ENCODE measurements at regions not wholly inside any gene's neighbourhood (a gene's known extent, or its start where the extent isn't known, plus 50 kb on each side); places are given as distances from the start of the nearest gene placed in this dataset.

- no peak for TF ChIP-seq ZNF395 (CRISPR knock-in tag; IDR thresholded peaks at IDR 0.05)
Observed at GRCh38 chr5:123882319-123882964, 370.5 kb downstream of the CSNK1G3 start (continued).

GRCh38 chr5:123881759-123882244 is 369.8 kb downstream of the CSNK1G3 start:
- ChIA-PET POLR2A (no interaction called here), CTCF (ENCODE audit: low intra/inter-chr PET ratio) (no interaction called here)
- no peak overlapping the region for H2AFZ ChIP-seq (ENCODE audit: low read depth, low read length)
- no peaks in the 10 kb centered on the region for H3K79me2 ChIP-seq (ENCODE audit: control insufficient read depth, insufficient read depth, low read length)
- H4K20me1 ChIP-seq (replicated peaks; ENCODE audit: control insufficient read depth, insufficient read depth, low read length): no peaks in the 10 kb centered on the region
- intact Hi-C loops (cut with micrococcal nuclease): no loop called here
- H3K9me1 ChIP-seq (ENCODE audit: control insufficient read depth, insufficient read depth, low read length): no peaks in the 10 kb centered on the region
- ATAC-seq (no peak), FAIRE-seq (no peak), DNase-seq (ENCODE audit: extremely low read depth in 1 of 4, low spot score in 3 of 4) (no peak)
- H3K9ac ChIP-seq (ENCODE audit: insufficient read depth in 1 of 2, low read depth in 2 of 2, low read length in 2 of 2): no peak overlapping the region
- in situ Hi-C loops (cut with MboI): no loop called here
- no peak overlapping the region for H3K4me2 ChIP-seq (ENCODE audit: insufficient read depth, low read length)
- under 1% methylated on average over 6 of the region's 6 CpGs for WGBS (ENCODE audit: insufficient coverage, low coverage, missing lambda C conversion rate)
- no peak for TF ChIP-seq TEAD4 (IDR thresholded peaks at IDR 0.05; ENCODE audit: low read length)
- TF ChIP-seq TEAD4 (CRISPR knock-in tag; IDR thresholded peaks at IDR 0.05; ENCODE audit: borderline replicate concordance): no peak
- no peaks in the 10 kb centered on the region for H3K27me3 ChIP-seq (ENCODE audit: control insufficient read depth in 2 of 2, insufficient read depth in 2 of 2, low read length in 2 of 2)
- H3K27ac ChIP-seq (ENCODE audit: extremely low read depth, low read depth, low read length): no peak overlapping the region
- BruUV-seq (replicated peaks): no TSS peak
- H3K4me1 ChIP-seq (replicated peaks in 1 of 2; ENCODE audit: control insufficient read depth in 2 of 2, insufficient read depth in 2 of 2, low read length in 2 of 2): no peaks in the 10 kb centered on the region
- no peaks in the 10 kb centered on the region for H3K36me3 ChIP-seq (ENCODE audit: control insufficient read depth, insufficient read depth, low read length)
- H3K4me3 ChIP-seq: no peak overlapping the region
- no peaks in the 10 kb centered on the region for H3K9me3 ChIP-seq (replicated peaks; ENCODE audit: control insufficient read depth, insufficient read depth, low read depth, low read length)

Measured in K562 (cell line).